ENCODE measurements at regions not wholly inside any gene's neighbourhood (a gene's known extent, or its start where the extent isn't known, plus 50 kb on each side); places are given as distances from the start of the nearest gene placed in this dataset.

DNA sequence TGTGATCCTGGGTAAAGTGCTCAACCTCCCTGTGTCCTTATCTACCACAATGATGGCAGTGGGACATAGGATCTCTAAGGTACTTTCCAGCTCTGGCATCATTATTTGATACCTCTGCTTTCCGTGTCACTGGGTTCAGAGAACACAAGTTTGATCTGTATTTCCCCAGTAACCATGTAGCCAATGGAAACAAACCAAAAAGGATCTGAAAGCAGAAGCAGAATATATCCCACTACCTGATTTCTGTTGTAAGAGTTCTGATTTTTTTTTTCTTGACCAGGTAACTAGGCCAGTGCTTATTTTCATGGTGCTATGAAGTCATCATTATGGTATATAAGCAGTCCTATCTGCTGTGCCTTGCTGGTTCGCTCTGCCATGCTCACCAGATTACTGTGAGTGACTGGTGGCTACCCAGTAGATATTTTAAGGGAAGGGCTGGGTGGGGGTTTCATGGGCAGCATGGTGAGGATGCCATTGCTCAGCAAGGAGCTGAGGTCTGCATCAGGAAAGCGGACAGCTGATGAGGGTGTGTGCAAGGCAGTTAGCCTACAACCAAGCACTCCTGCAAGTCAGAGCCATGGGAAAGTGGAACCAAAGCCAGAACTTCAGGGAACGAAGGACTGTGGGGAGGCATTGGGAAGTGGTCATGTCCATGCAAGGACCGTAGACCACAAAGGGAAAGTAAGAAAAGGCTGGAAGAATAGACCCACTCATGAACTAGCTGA is 104.9 kb upstream of the EDEM3 start (continued):
- TF ChIP-seq MLLT1 (IDR thresholded peaks at IDR 0.05) (no peak), IKZF1 (conservative IDR thresholded peaks at IDR 0.05) (peak; percentile 22; the same call in 1 of the 2 replicates), ATF2 (IDR thresholded peaks at IDR 0.05; ENCODE audit: low read length) (no peak), IKZF2 (IDR thresholded peaks at IDR 0.05) (peak in 1 of 2 experiments; percentile 47; a peak in 1 of 4 replicates), ETV6 (conservative IDR thresholded peaks at IDR 0.05 in 1 of 2, IDR thresholded peaks at IDR 0.05 in 1 of 2; ENCODE audit: borderline replicate concordance in 1 of 2, low read depth in 1 of 2) (no peak), MEF2A (IDR thresholded peaks at IDR 0.05; ENCODE audit: insufficient read depth, low read depth, low read length) (no peak), IRF4 (IDR thresholded peaks at IDR 0.05; ENCODE audit: low read depth, low read length) (no peak), SUPT20H (IDR thresholded peaks at IDR 0.05; ENCODE audit: borderline replicate concordance, control insufficient read depth, low read depth, low read length) (no peak), BRCA1 (IDR thresholded peaks at IDR 0.05; ENCODE audit: low read depth, low read length) (no peak), SP1 (IDR thresholded peaks at IDR 0.05; ENCODE audit: low read depth, low read length) (no peak), SIN3A (IDR thresholded peaks at IDR 0.05; ENCODE audit: low read depth, low read length) (no peak), NFYA (IDR thresholded peaks at IDR 0.05; ENCODE audit: borderline replicate concordance, low read depth, low read length) (no peak), RAD51 (IDR thresholded peaks at IDR 0.05) (no peak), EED (IDR thresholded peaks at IDR 0.05; ENCODE audit: low read depth) (peak; percentile 39; the same call in 1 of the 2 replicates), CREM (IDR thresholded peaks at IDR 0.05; ENCODE audit: low read depth) (peak; percentile 41; the same call in 1 of the 2 replicates), REST (IDR thresholded peaks at IDR 0.05; ENCODE audit: low read depth, low read length) (no peak), RUNX3 (IDR thresholded peaks at IDR 0.05; ENCODE audit: low read length) (peak; percentile 48), CHD2 (IDR thresholded peaks at IDR 0.05; ENCODE audit: borderline replicate concordance, low read depth, low read length) (no peak), RCOR1 (conservative IDR thresholded peaks at IDR 0.05; ENCODE audit: low read depth, low read length) (no peak), ZNF24 (IDR thresholded peaks at IDR 0.05) (no peak)
- TF ChIP-seq, protein P1, sequence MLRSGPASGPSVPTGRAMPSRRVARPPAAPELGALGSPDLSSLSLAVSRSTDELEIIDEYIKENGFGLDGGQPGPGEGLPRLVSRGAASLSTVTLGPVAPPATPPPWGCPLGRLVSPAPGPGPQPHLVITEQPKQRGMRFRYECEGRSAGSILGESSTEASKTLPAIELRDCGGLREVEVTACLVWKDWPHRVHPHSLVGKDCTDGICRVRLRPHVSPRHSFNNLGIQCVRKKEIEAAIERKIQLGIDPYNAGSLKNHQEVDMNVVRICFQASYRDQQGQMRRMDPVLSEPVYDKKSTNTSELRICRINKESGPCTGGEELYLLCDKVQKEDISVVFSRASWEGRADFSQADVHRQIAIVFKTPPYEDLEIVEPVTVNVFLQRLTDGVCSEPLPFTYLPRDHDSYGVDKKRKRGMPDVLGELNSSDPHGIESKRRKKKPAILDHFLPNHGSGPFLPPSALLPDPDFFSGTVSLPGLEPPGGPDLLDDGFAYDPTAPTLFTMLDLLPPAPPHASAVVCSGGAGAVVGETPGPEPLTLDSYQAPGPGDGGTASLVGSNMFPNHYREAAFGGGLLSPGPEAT (IDR thresholded peaks at IDR 0.05; ENCODE audit: low read depth), result peak; percentile 62; the same call in 1 of the 2 replicates

Measured in GM12878 (cell line).